K562 (cell line): ENCODE measurements at regions not wholly inside any gene's neighbourhood (a gene's known extent, or its start where the extent isn't known, plus 50 kb on each side); places are given as distances from the start of the nearest gene placed in this dataset.

ENCODE experiments used
- ATAC-seq: fragments of 200-7000 bp; cut with Tn5 transposase; 3 replicates; pipeline ENCODE4 v1.9.1; 2020; ENCODE audit warnings: moderate library complexity
- BruUV-seq: library from RNA; stranded (reverse); fragments of 400-500 nt; replicated peaks from 2 replicates; lab custom pipeline; 2021; lab: Mats Ljungman, UMichigan
- CTCF ChIA-PET: fragments of 300-600 bp; formaldehyde crosslinking; extraction: SDS; loops from one replicate; lab custom pipeline; 2021; ENCODE audit warnings: low intra/inter-chr PET ratio; lab: Yijun Ruan, JAX
- POLR2A ChIA-PET: fragments of 300-600, 350-650 bp; sonication (Branson Sonifier 250); formaldehyde crosslinking; extraction: SDS; loops from one replicate; lab custom pipeline; 2021; ENCODE audit warnings: antibody characterized with exemption, inconsistent platforms; lab: Yijun Ruan, JAX
- DNase-seq, 4 experiments: peaks; one replicate each; pipeline versions ENCODE4 v3.0.0 to v3.0.0-alpha.2; 2011 to 2018; ENCODE audit warnings: low spot score in 3 of 4, mixed read lengths in 3 of 4; ENCODE audit errors: extremely low read depth in 1 of 4
- FAIRE-seq: peaks from 2 replicates; lab custom pipeline; 2011; peaks lifted over from hg19 to GRCh38; lab: Jason Lieb, UNC
- H2AFZ ChIP-seq: 2 replicates; pipeline ENCODE4 v1.6.0; 2011; ENCODE audit warnings: low read depth, low read length, control low read depth, inconsistent platforms
- H3K27ac ChIP-seq: fragments of 200-600 bp; 3 replicates; pipeline ENCODE4 v1.8.0; 2011; ENCODE audit warnings: low read depth, mild to moderate bottlenecking, control low read depth, inconsistent platforms, low read length, moderate library complexity, mixed read lengths; ENCODE audit errors: extremely low read depth
- H3K27me3 ChIP-seq, 2 experiments: fragments of 300-600 bp in 1 of 2; 2 replicates in 1 of 2; 3 replicates in 1 of 2; pipeline versions ENCODE4 v1.6.0 to v1.8.0; 2011; ENCODE audit warnings: inconsistent platforms in 2 of 2, low read length in 2 of 2, mild to moderate bottlenecking in 1 of 2, mixed read lengths in 1 of 2, moderate library complexity in 1 of 2; ENCODE audit not compliant: control insufficient read depth in 2 of 2, insufficient read depth in 2 of 2
- H3K36me3 ChIP-seq: fragments of 300-600 bp; 3 replicates; pipeline ENCODE4 v1.8.0; 2011; ENCODE audit warnings: mild to moderate bottlenecking, low read length, inconsistent platforms; ENCODE audit not compliant: control insufficient read depth, insufficient read depth
- H3K4me1 ChIP-seq, 2 experiments: fragments of 200-600 bp in 1 of 2; replicated peaks in 1 of 2; 2 replicates in 1 of 2; 3 replicates in 1 of 2; pipeline versions ENCODE4 v1.5.1 to v1.8.0; 2011; ENCODE audit warnings: inconsistent platforms in 2 of 2, low read length in 2 of 2, mild to moderate bottlenecking in 1 of 2, mixed read lengths in 1 of 2, moderate library complexity in 1 of 2; ENCODE audit not compliant: control insufficient read depth in 2 of 2, insufficient read depth in 2 of 2
- H3K4me2 ChIP-seq: 2 replicates; pipeline ENCODE4 v1.6.1; 2011; ENCODE audit warnings: low read length, control low read depth, inconsistent platforms, mixed read lengths; ENCODE audit not compliant: insufficient read depth
- H3K4me3 ChIP-seq: fragments of 200-600 bp; sonication (generic), shearing (Covaris generic); 2 replicates; pipeline ENCODE4 v1.5.1; 2016; ENCODE audit warnings: control low read depth, inconsistent platforms
- H3K79me2 ChIP-seq: fragments of 200-600 bp; 3 replicates; pipeline ENCODE4 v1.8.0; 2011; ENCODE audit warnings: low read length, inconsistent platforms; ENCODE audit not compliant: control insufficient read depth, insufficient read depth
- H3K9ac ChIP-seq, 2 experiments: 2 replicates each; pipeline versions ENCODE4 v1.6.0 to v1.6.1; 2011; ENCODE audit warnings: low read depth in 2 of 2, low read length in 2 of 2, control low read depth in 1 of 2, inconsistent platforms in 1 of 2, mild to moderate bottlenecking in 1 of 2, mixed read lengths in 1 of 2; ENCODE audit not compliant: insufficient read depth in 1 of 2
- H3K9me1 ChIP-seq: one replicate; pipeline ENCODE4 v1.6.0; 2011; ENCODE audit warnings: inconsistent platforms, mild to moderate bottlenecking, low read length, moderate library complexity; ENCODE audit not compliant: control insufficient read depth, insufficient read depth
- H3K9me3 ChIP-seq: replicated peaks from 2 replicates; pipeline ENCODE4 v1.5.1; 2011; ENCODE audit warnings: low read depth, low read length, inconsistent platforms; ENCODE audit not compliant: control insufficient read depth, insufficient read depth
- H4K20me1 ChIP-seq: replicated peaks from 2 replicates; pipeline ENCODE4 v1.6.1; 2011; ENCODE audit warnings: low read length, inconsistent platforms, mixed read lengths; ENCODE audit not compliant: control insufficient read depth, insufficient read depth
- CAMTA2 ChIP-seq: fragments of 250-450 bp; sonication (Bioruptor Pico); conservative IDR thresholded peaks from 2 replicates; pipeline ENCODE4 v1.5.1; 2022
- MEF2D ChIP-seq: conservative IDR thresholded peaks from 2 replicates; pipeline ENCODE4 v1.6.1; 2016; ENCODE audit warnings: low read depth, missing genetic modification characterization, missing compliant biosample characterization
- NFRKB ChIP-seq: fragments of 450-650 bp; IDR thresholded peaks from 2 replicates; pipeline ENCODE4 v1.6.1; 2016; ENCODE audit warnings: low read depth
- SMARCB1 ChIP-seq: IDR thresholded peaks from 2 replicates; pipeline ENCODE4 v1.6.1; 2011; ENCODE audit warnings: improper control_type of control experiment, low read depth; ENCODE audit not compliant: insufficient read length
- TEAD4 ChIP-seq, 2 experiments: sonication (generic) in 1 of 2; formaldehyde crosslinking in 1 of 2; IDR thresholded peaks; 2 replicates each; pipeline versions ENCODE4 v1.6.1 to v1.8.0; 2012 to 2022; ENCODE audit warnings: borderline replicate concordance in 1 of 2, inconsistent platforms in 1 of 2, low read length in 1 of 2, mild to moderate bottlenecking in 1 of 2, missing genetic modification reagents in 1 of 2
- ZC3H4 ChIP-seq: sonication (generic); formaldehyde crosslinking; IDR thresholded peaks from 2 replicates; pipeline ENCODE4 v1.9.0; 2021; ENCODE audit warnings: missing genetic modification reagents, borderline replicate concordance
- ZNF408 ChIP-seq: fragments of 250-450 bp; sonication (Bioruptor Pico); IDR thresholded peaks from 2 replicates; pipeline ENCODE4 v1.4.0; 2020; ENCODE audit warnings: low read depth, mild to moderate bottlenecking, moderate library complexity
- ZNF445 ChIP-seq: fragments of 250-450 bp; sonication (Bioruptor Pico); IDR thresholded peaks from 2 replicates; pipeline ENCODE4 v1.4.0; 2020; ENCODE audit warnings: low read depth, mild to moderate bottlenecking, moderate library complexity
- ZNF778 ChIP-seq: fragments of 450-650 bp; formaldehyde crosslinking; IDR thresholded peaks from 2 replicates; pipeline ENCODE4 v1.4.0; 2020; ENCODE audit warnings: mild to moderate bottlenecking, moderate library complexity
- WGBS: fragments of 100-300 bp; shearing (Covaris generic); methylation state at CpG from one replicate; pipeline ENCODE4 v1.1.6; 2016; ENCODE audit warnings: low coverage, mixed read lengths; ENCODE audit not compliant: insufficient coverage; ENCODE audit errors: missing lambda C conversion rate; 5-methylcytosine and 5-hydroxymethylcytosine counted together
- in situ Hi-C: fragments of 300-500 bp; cut with MboI; formaldehyde crosslinking; loops from 4 replicates; pipeline ENCODE4 v1.15.0; 2018; ENCODE audit warnings: inconsistent platforms, mixed read lengths
- intact Hi-C: fragments of 100-400 bp; cut with micrococcal nuclease; formaldehyde crosslinking; loops from 2 replicates; pipeline ENCODE4 v1.14.2; 2022
- TF ChIP-seq, protein P1 (sequence below): fragments of 150-350 bp; IDR thresholded peaks from 2 replicates; pipeline ENCODE4 v1.6.1; 2014; ENCODE audit warnings: low read depth, mild to moderate bottlenecking, low read length, borderline replicate concordance
- TF ChIP-seq, protein P2 (sequence below): fragments of 200-800 bp; sonication (Bioruptor generic); IDR thresholded peaks from 2 replicates; pipeline ENCODE4 v1.6.1; 2016; ENCODE audit warnings: missing genetic modification characterization, missing compliant biosample characterization
- TF ChIP-seq, protein P3 (sequence below), 2 experiments: fragments of 450-650 bp in 1 of 2; sonication (generic) in 1 of 2; formaldehyde crosslinking in 1 of 2; IDR thresholded peaks in 1 of 2; conservative IDR thresholded peaks in 1 of 2; 2 replicates each; pipeline versions ENCODE4 v1.6.1 to v1.8.1; 2016 to 2023; ENCODE audit warnings: mild to moderate bottlenecking in 2 of 2, moderate library complexity in 2 of 2, inconsistent platforms in 1 of 2, missing genetic modification reagents in 1 of 2

DNA sequence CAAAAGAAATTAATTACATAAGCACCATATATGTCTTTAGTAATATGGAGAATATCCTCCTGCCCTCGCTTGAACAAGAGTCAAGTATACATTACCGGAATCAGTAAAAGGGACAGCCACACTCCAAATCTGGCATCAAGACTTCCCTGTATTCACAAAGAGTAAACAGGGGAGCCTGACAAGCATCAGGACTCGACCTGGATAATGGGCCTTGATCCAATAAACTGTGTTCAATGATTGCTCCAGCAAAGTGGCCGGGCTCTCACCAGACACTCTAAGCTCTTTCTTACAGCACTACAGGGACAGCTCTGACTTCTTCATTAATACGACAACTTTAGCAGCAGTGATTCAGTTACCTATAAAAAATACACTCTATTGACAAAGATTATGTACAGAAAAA, 307.9 kb upstream of the POU3F2 start:
- H3K9me3 ChIP-seq, result no peaks in the 10 kb centered on the region
- no peak overlapping the region for H2AFZ ChIP-seq
- DNase-seq, result no peak
- H3K4me1 ChIP-seq, result no peaks in the 10 kb centered on the region
- 0% methylated on average over 5 of the region's 5 CpGs for whole genome bisulfite sequencing
- no peaks in the 10 kb centered on the region for H3K27me3 ChIP-seq
- POLR2A ChIA-PET, result no interaction called here
- H3K79me2 ChIP-seq, result no peaks in the 10 kb centered on the region
- no peaks in the 10 kb centered on the region for H3K9me1 ChIP-seq
- CTCF ChIA-PET, result no interaction called here
- intact Hi-C loops (no loop called here), in situ Hi-C loops (no loop called here)
- H3K27ac ChIP-seq, result no peak overlapping the region
- no peak overlapping the region for H3K4me2 ChIP-seq
- no peak for ATAC-seq
- H4K20me1 ChIP-seq, result no peaks in the 10 kb centered on the region
- BruUV-seq, result no TSS peak
- H3K9ac ChIP-seq, result no peak overlapping the region
- FAIRE-seq, result no peak
- H3K36me3 ChIP-seq, result no peaks in the 10 kb centered on the region
- no peak overlapping the region for H3K4me3 ChIP-seq
- TF ChIP-seq ZC3H4 (CRISPR knock-in tag), result no peak
- TF ChIP-seq, protein P1, sequence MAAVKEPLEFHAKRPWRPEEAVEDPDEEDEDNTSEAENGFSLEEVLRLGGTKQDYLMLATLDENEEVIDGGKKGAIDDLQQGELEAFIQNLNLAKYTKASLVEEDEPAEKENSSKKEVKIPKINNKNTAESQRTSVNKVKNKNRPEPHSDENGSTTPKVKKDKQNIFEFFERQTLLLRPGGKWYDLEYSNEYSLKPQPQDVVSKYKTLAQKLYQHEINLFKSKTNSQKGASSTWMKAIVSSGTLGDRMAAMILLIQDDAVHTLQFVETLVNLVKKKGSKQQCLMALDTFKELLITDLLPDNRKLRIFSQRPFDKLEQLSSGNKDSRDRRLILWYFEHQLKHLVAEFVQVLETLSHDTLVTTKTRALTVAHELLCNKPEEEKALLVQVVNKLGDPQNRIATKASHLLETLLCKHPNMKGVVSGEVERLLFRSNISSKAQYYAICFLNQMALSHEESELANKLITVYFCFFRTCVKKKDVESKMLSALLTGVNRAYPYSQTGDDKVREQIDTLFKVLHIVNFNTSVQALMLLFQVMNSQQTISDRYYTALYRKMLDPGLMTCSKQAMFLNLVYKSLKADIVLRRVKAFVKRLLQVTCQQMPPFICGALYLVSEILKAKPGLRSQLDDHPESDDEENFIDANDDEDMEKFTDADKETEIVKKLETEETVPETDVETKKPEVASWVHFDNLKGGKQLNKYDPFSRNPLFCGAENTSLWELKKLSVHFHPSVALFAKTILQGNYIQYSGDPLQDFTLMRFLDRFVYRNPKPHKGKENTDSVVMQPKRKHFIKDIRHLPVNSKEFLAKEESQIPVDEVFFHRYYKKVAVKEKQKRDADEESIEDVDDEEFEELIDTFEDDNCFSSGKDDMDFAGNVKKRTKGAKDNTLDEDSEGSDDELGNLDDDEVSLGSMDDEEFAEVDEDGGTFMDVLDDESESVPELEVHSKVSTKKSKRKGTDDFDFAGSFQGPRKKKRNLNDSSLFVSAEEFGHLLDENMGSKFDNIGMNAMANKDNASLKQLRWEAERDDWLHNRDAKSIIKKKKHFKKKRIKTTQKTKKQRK, result no peak
- TF ChIP-seq NFRKB, result no peak
- TF ChIP-seq SMARCB1, result no peak
- no peak for TF ChIP-seq CAMTA2 (CRISPR knock-in tag)
- TF ChIP-seq TEAD4 (IDR thresholded peaks at IDR 0.05; ENCODE audit: low read length), result no peak
- TF ChIP-seq TEAD4 (CRISPR knock-in tag; IDR thresholded peaks at IDR 0.05; ENCODE audit: borderline replicate concordance), result no peak
- TF ChIP-seq ZNF445, result no peak
- TF ChIP-seq, protein P2, sequence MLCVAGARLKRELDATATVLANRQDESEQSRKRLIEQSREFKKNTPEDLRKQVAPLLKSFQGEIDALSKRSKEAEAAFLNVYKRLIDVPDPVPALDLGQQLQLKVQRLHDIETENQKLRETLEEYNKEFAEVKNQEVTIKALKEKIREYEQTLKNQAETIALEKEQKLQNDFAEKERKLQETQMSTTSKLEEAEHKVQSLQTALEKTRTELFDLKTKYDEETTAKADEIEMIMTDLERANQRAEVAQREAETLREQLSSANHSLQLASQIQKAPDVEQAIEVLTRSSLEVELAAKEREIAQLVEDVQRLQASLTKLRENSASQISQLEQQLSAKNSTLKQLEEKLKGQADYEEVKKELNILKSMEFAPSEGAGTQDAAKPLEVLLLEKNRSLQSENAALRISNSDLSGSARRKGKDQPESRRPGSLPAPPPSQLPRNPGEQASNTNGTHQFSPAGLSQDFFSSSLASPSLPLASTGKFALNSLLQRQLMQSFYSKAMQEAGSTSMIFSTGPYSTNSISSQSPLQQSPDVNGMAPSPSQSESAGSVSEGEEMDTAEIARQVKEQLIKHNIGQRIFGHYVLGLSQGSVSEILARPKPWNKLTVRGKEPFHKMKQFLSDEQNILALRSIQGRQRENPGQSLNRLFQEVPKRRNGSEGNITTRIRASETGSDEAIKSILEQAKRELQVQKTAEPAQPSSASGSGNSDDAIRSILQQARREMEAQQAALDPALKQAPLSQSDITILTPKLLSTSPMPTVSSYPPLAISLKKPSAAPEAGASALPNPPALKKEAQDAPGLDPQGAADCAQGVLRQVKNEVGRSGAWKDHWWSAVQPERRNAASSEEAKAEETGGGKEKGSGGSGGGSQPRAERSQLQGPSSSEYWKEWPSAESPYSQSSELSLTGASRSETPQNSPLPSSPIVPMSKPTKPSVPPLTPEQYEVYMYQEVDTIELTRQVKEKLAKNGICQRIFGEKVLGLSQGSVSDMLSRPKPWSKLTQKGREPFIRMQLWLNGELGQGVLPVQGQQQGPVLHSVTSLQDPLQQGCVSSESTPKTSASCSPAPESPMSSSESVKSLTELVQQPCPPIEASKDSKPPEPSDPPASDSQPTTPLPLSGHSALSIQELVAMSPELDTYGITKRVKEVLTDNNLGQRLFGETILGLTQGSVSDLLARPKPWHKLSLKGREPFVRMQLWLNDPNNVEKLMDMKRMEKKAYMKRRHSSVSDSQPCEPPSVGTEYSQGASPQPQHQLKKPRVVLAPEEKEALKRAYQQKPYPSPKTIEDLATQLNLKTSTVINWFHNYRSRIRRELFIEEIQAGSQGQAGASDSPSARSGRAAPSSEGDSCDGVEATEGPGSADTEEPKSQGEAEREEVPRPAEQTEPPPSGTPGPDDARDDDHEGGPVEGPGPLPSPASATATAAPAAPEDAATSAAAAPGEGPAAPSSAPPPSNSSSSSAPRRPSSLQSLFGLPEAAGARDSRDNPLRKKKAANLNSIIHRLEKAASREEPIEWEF (CRISPR knock-in tag), result no peak
- TF ChIP-seq MEF2D (tag), result no peak
- no peak for TF ChIP-seq ZNF778 (CRISPR knock-in tag)
- TF ChIP-seq, protein P3, sequence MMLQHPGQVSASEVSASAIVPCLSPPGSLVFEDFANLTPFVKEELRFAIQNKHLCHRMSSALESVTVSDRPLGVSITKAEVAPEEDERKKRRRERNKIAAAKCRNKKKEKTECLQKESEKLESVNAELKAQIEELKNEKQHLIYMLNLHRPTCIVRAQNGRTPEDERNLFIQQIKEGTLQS (IDR thresholded peaks at IDR 0.05), result no peak
- TF ChIP-seq, protein P3 (CRISPR knock-in tag; conservative IDR thresholded peaks at IDR 0.05), result no peak
- TF ChIP-seq ZNF408 (CRISPR knock-in tag), result no peak
